VCaP (cell line): ENCODE measurements at regions not wholly inside any gene's neighbourhood (a gene's known extent, or its start where the extent isn't known, plus 50 kb on each side); places are given as distances from the start of the nearest gene placed in this dataset.
"Not testable (repeated sequence)": the region's sequence is repeated elsewhere in the genome, so short reads cannot be mapped to it uniquely, and the experiment has no call there.

Experiments
- H3K27ac ChIP-seq: fragments of 450-650 bp; 2 replicates; pipeline ENCODE4 v1.5.1; 2017
- CTCF ChIP-seq: fragments of 450-650 bp; conservative IDR thresholded peaks from 2 replicates; pipeline ENCODE4 v1.5.1; 2017; ENCODE audit warnings: mild to moderate bottlenecking, moderate library complexity

DNA sequence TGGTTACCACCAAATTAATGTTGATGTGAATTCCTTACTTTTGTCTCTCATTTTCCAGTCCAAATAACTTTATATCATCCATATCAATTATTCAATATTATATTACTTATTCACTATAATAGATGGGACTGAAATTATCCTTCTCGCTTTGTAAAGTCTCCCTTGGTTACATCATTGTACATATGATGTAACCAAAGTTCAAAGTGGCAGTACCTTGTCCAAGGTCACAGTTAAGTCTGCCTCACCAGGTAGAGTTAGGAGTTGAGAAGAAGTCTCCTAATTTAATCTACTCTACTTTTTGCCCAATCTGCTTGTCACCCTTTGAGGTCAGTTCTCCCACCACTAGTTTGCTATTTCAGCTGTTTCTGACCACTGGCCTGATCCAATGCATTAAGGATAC is 83.7 kb upstream of the CLINT1 start:
- no peak for TF ChIP-seq CTCF
- H3K27ac ChIP-seq, result no peak overlapping the region

DNA sequence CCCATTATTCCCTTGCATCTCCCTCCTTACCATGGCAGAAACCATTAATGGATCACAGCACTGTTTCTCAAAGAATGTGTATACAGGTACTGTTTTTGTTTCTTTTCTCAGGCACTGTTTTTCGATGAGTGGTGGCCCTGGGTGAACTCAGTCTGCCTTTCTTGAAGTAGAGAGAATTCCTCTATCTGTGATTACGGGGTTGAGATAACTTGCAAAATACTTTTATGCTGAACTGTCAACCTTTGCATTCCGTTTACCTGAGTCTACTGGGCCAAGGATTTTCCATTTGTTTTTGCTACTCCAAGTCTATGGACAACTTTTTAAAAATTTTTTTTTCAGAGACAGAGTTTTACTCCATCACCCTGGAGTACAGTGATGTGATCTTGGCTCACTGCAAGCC is 82.7 kb upstream of the CLINT1 start:
- TF ChIP-seq CTCF, result no peak
- no peak overlapping the region for H3K27ac ChIP-seq

DNA sequence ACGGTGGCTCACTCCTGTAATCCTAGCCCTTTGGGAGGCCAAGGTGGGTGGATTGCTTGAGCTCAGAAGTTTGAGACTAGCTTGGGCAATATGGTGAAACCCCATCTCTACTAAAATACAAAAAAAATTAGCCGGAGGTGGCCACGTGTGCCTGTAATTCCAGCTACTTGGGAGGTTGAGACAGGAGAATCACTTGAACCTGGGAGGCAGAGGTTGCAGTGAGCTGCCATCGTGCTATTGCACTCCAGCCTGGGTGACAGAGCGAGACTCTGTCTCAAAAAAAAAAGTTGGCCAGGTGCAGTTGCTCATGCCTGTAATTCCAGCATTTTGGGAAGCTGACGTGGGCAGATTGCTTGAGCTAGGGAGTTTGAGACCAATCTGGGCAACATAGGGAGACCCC is 79.2 kb upstream of the CLINT1 start:
- not testable (repeated sequence) for H3K27ac ChIP-seq

- H3K27ac ChIP-seq, result not testable (repeated sequence)
These were observed 78.0 kb upstream of the CLINT1 start for GRCh38 chr5:157936776-157937501.

- no peak for TF ChIP-seq CTCF
- no peak overlapping the region for H3K27ac ChIP-seq
These were observed 75.7 kb upstream of the CLINT1 start for GRCh38 chr5:157934600-157934999.

DNA sequence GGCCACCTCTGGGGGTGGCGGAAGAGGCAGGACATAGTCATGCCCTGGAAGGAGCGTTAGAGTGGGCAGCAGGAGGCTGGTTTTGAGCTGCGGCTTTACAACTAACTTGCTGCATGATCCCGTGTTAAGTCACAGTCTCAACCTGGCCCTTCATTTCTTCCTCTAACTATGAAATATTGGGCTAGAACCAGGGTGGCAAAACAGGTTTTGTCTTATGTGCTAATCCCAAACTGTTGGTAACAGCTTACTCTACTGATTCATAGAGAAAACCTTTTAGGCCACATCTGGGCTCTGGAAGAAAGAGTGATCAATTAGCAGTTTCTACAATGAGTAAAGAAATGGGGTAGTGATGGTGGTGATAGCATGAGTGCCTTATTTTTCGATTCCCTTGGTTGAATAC is 74.1 kb upstream of the CLINT1 start:
- no peak for TF ChIP-seq CTCF
- H3K27ac ChIP-seq, result no peak overlapping the region

DNA sequence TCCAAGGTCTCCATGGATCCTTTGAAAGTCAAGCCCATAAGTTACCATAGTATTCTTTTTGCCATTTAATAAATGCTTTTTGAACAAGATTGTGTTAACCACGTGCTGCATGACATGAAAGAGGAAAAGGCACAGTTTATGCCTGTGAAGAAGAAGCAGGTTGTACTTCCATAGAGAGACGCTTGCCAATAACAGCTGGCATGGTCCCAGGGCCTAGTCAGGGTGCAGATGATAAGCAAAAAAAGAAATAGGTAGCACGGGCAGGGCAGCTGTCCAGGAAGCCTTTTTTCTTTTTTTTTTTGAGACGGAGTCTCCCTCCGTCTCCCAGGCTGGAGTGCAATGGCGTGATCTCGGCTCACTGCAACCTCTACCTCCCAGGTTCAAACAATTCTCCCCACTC is 71.8 kb upstream of the CLINT1 start:
- no peak for TF ChIP-seq CTCF
- peak overlapping the region; percentile 66 for H3K27ac ChIP-seq

GRCh38 chr5:157926977-157927376 is 68.0 kb upstream of the CLINT1 start:
- no peak overlapping the region for H3K27ac ChIP-seq
- TF ChIP-seq CTCF, result no peak
